CD8-positive, alpha-beta memory T cell (primary cell): ENCODE measurements at regions not wholly inside any gene's neighbourhood (a gene's known extent, or its start where the extent isn't known, plus 50 kb on each side); places are given as distances from the start of the nearest gene placed in this dataset.

ENCODE experiments used
- CTCF ChIA-PET: fragments of 350-600 bp; sonication (Branson Sonifier 250); formaldehyde crosslinking; loops from one replicate; lab custom pipeline; 2021; ENCODE audit warnings: antibody characterized with exemption; lab: Charles Lee
- POLR2A ChIA-PET: fragments of 350-600 bp; sonication (Branson Sonifier 250); formaldehyde crosslinking; loops from one replicate; lab custom pipeline; 2021; ENCODE audit warnings: antibody characterized with exemption; lab: Charles Lee
- DNase-seq, 5 donors: peaks; one replicate each; pipeline versions ENCODE4 v3.0.0 to v3.0.0-alpha.2; 2020 to 2022; ENCODE audit warnings: mixed read lengths in 1 of 5
- H3K27ac ChIP-seq: one replicate; pipeline ENCODE4 v1.7.0; 2013; ENCODE audit warnings: low read depth, mild to moderate bottlenecking, low read length, moderate library complexity
- H3K27me3 ChIP-seq: 2 replicates; pipeline ENCODE4 v1.7.0; 2013; ENCODE audit warnings: low read length, mild to moderate bottlenecking; ENCODE audit not compliant: insufficient read depth, poor library complexity, severe bottlenecking
- H3K36me3 ChIP-seq: 2 replicates; pipeline ENCODE4 v1.7.0; 2013; ENCODE audit warnings: mild to moderate bottlenecking, low read length, moderate library complexity; ENCODE audit not compliant: insufficient read depth
- H3K4me1 ChIP-seq: 2 replicates; pipeline ENCODE4 v1.7.0; 2013; ENCODE audit warnings: mild to moderate bottlenecking, low read length, moderate library complexity; ENCODE audit not compliant: insufficient read depth
- H3K4me3 ChIP-seq: 2 replicates; pipeline ENCODE4 v1.7.0; 2013; ENCODE audit warnings: mild to moderate bottlenecking, low read length
- H3K9me3 ChIP-seq: 2 replicates; pipeline ENCODE4 v1.7.0; 2013; ENCODE audit warnings: mild to moderate bottlenecking, low read length
- H3K27ac Mint-ChIP-seq, 8 donors: one replicate each; pipeline ENCODE4 v1.8.0; 2020 to 2021; ENCODE audit warnings: mixed read lengths in 8 of 8, mild to moderate bottlenecking in 6 of 8, inconsistent platforms in 3 of 8, moderate library complexity in 3 of 8
- H3K27me3 Mint-ChIP-seq, 2 donors: one replicate each; pipeline ENCODE4 v1.8.0; 2020 to 2021; ENCODE audit warnings: mixed read lengths in 2 of 2, mild to moderate bottlenecking in 1 of 2, moderate library complexity in 1 of 2
- H3K36me3 Mint-ChIP-seq, 3 donors: one replicate each; pipeline ENCODE4 v1.8.0; 2020 to 2021; ENCODE audit warnings: mixed read lengths in 3 of 3, inconsistent platforms in 1 of 3, mild to moderate bottlenecking in 1 of 3
- H3K4me1 Mint-ChIP-seq, 3 donors: one replicate each; pipeline ENCODE4 v1.8.0; 2020 to 2021; ENCODE audit warnings: mixed read lengths in 3 of 3, inconsistent platforms in 1 of 3, mild to moderate bottlenecking in 1 of 3
- H3K4me3 Mint-ChIP-seq, 7 donors: one replicate each; pipeline ENCODE4 v1.8.0; 2020 to 2021; ENCODE audit warnings: mixed read lengths in 7 of 7, mild to moderate bottlenecking in 6 of 7, moderate library complexity in 4 of 7, inconsistent platforms in 2 of 7
- H3K9me3 Mint-ChIP-seq, 5 donors: one replicate each; pipeline ENCODE4 v1.8.0; 2020 to 2022; ENCODE audit warnings: mixed read lengths in 5 of 5, mild to moderate bottlenecking in 3 of 5, moderate library complexity in 2 of 5, inconsistent platforms in 1 of 5

GRCh38 chr12:124185971-124186686, 108.8 kb upstream of the RFLNA start:
- ChIA-PET CTCF (no interaction called here), POLR2A (no interaction called here)
- no peak overlapping the region for H3K4me3 ChIP-seq
- H3K36me3 Mint-ChIP-seq = no peaks in the 10 kb centered on the region
- no peaks in the 10 kb centered on the region for H3K4me1 ChIP-seq
- no peak overlapping the region for H3K4me3 Mint-ChIP-seq
- H3K27ac Mint-ChIP-seq = no peak overlapping the region
- no peaks in the 10 kb centered on the region for H3K36me3 ChIP-seq
- no peaks in the 10 kb centered on the region for H3K9me3 Mint-ChIP-seq
- H3K27ac ChIP-seq = no peak overlapping the region
- peaks cover 3% of the 10 kb centered on the region in 2 donors for H3K27me3 Mint-ChIP-seq
- no peaks in the 10 kb centered on the region for H3K27me3 ChIP-seq
- DNase-seq = no peak
- H3K4me1 Mint-ChIP-seq = no peaks in the 10 kb centered on the region
- no peaks in the 10 kb centered on the region for H3K9me3 ChIP-seq

GRCh38 chr12:124188084-124188483, 106.8 kb upstream of the RFLNA start:
- H3K27me3 ChIP-seq = no peaks in the 10 kb centered on the region
- no peak overlapping the region for H3K27ac Mint-ChIP-seq
- no peak overlapping the region for H3K4me3 Mint-ChIP-seq
- CTCF ChIA-PET = no interaction called here
- DNase-seq = no peak
- peaks cover 3% of the 10 kb centered on the region in 2 donors for H3K27me3 Mint-ChIP-seq
- H3K9me3 ChIP-seq = no peaks in the 10 kb centered on the region
- H3K9me3 Mint-ChIP-seq = no peaks in the 10 kb centered on the region
- no peak overlapping the region for H3K4me3 ChIP-seq
- H3K4me1 Mint-ChIP-seq = no peaks in the 10 kb centered on the region
- no peaks in the 10 kb centered on the region for H3K36me3 Mint-ChIP-seq
- POLR2A ChIA-PET = no interaction called here
- no peaks in the 10 kb centered on the region for H3K36me3 ChIP-seq
- H3K27ac ChIP-seq = no peak overlapping the region
- H3K4me1 ChIP-seq = no peaks in the 10 kb centered on the region

- H3K4me3 ChIP-seq = no peak overlapping the region
- H3K36me3 ChIP-seq = no peaks in the 10 kb centered on the region
- no peaks in the 10 kb centered on the region for H3K36me3 Mint-ChIP-seq
- peaks cover 0 to 3% (median 0%) of the 10 kb centered on the region in 5 donors for H3K9me3 Mint-ChIP-seq
- H3K27me3 Mint-ChIP-seq = peaks cover 3 to 5% of the 10 kb centered on the region in 2 donors
- no peak overlapping the region for H3K4me3 Mint-ChIP-seq
- no peak for DNase-seq
- H3K9me3 ChIP-seq = no peaks in the 10 kb centered on the region
- CTCF ChIA-PET = no interaction called here
- no peak overlapping the region for H3K27ac Mint-ChIP-seq
- H3K27ac ChIP-seq = no peak overlapping the region
- H3K4me1 ChIP-seq = no peaks in the 10 kb centered on the region
- H3K27me3 ChIP-seq = no peaks in the 10 kb centered on the region
- POLR2A ChIA-PET = no interaction called here
- no peaks in the 10 kb centered on the region for H3K4me1 Mint-ChIP-seq
Observed at GRCh38 chr12:124188561-124189405, 106.1 kb upstream of the RFLNA start.

GRCh38 chr12:124190312-124191023, 104.4 kb upstream of the RFLNA start:
- no peaks in the 10 kb centered on the region for H3K9me3 ChIP-seq
- CTCF ChIA-PET = no interaction called here
- H3K36me3 ChIP-seq = no peaks in the 10 kb centered on the region
- H3K27ac ChIP-seq = no peak overlapping the region
- no peaks in the 10 kb centered on the region for H3K4me1 ChIP-seq
- no peak overlapping the region for H3K4me3 Mint-ChIP-seq
- no peak overlapping the region for H3K4me3 ChIP-seq
- H3K9me3 Mint-ChIP-seq = peaks cover 0 to 3% (median 0%) of the 10 kb centered on the region in 5 donors
- POLR2A ChIA-PET = no interaction called here
- H3K27me3 ChIP-seq = no peaks in the 10 kb centered on the region
- peaks cover 5 to 6% of the 10 kb centered on the region in 2 donors for H3K27me3 Mint-ChIP-seq
- no peaks in the 10 kb centered on the region for H3K4me1 Mint-ChIP-seq
- DNase-seq = no peak
- H3K36me3 Mint-ChIP-seq = no peaks in the 10 kb centered on the region
- no peak overlapping the region for H3K27ac Mint-ChIP-seq

- H3K36me3 ChIP-seq = no peaks in the 10 kb centered on the region
- Mint-ChIP-seq H3K4me1 (no peaks in the 10 kb centered on the region), H3K27ac (no peak overlapping the region), H3K9me3 (peaks cover 0 to 3% (median 0%) of the 10 kb centered on the region in 5 donors), H3K4me3 (no peak overlapping the region), H3K36me3 (no peaks in the 10 kb centered on the region), H3K27me3 (peaks cover 5 to 9% of the 10 kb centered on the region in 2 donors)
- no peaks in the 10 kb centered on the region for H3K9me3 ChIP-seq
- no peaks in the 10 kb centered on the region for H3K27me3 ChIP-seq
- ChIA-PET POLR2A (no interaction called here), CTCF (no interaction called here)
- no peaks in the 10 kb centered on the region for H3K4me1 ChIP-seq
- no peak for DNase-seq
- no peak overlapping the region for H3K4me3 ChIP-seq
- H3K27ac ChIP-seq = no peak overlapping the region
Observed at GRCh38 chr12:124191024-124191359, 103.9 kb upstream of the RFLNA start.

- POLR2A ChIA-PET = no interaction called here
- Histone ChIP-seq H3K4me3 (no peak overlapping the region), H3K36me3 (no peaks in the 10 kb centered on the region), H3K27me3 (no peaks in the 10 kb centered on the region), H3K4me1 (no peaks in the 10 kb centered on the region), H3K9me3 (no peaks in the 10 kb centered on the region), H3K27ac (no peak overlapping the region)
- H3K27me3 Mint-ChIP-seq = peaks cover 5 to 15% of the 10 kb centered on the region in 2 donors
- CTCF ChIA-PET = no interaction called here
- no peaks in the 10 kb centered on the region for H3K4me1 Mint-ChIP-seq
- H3K36me3 Mint-ChIP-seq = no peaks in the 10 kb centered on the region
- peaks cover 0 to 3% (median 0%) of the 10 kb centered on the region in 5 donors for H3K9me3 Mint-ChIP-seq
- no peak for DNase-seq
- no peak overlapping the region for H3K27ac Mint-ChIP-seq
- H3K4me3 Mint-ChIP-seq = no peak overlapping the region
Observed at GRCh38 chr12:124191966-124192365, 102.9 kb upstream of the RFLNA start.

GRCh38 chr12:124194264-124194892, 100.5 kb upstream of the RFLNA start:
- POLR2A ChIA-PET = interaction anchor here (0.5 kb wide), 1 partner anchor 554 kb away, joined by 7 read pairs; no protein-coding TSS in a partner anchor
- H3K9me3 Mint-ChIP-seq = peaks cover 0 to 4% (median 3%) of the 10 kb centered on the region in 5 donors
- CTCF ChIA-PET = no interaction called here
- peaks cover 5 to 20% of the 10 kb centered on the region in 2 donors for H3K27me3 Mint-ChIP-seq
- no peak overlapping the region for H3K4me3 Mint-ChIP-seq
- DNase-seq = no peak
- Histone ChIP-seq H3K4me1 (no peaks in the 10 kb centered on the region), H3K4me3 (no peak overlapping the region), H3K27me3 (no peaks in the 10 kb centered on the region), H3K27ac (no peak overlapping the region), H3K36me3 (no peaks in the 10 kb centered on the region), H3K9me3 (no peaks in the 10 kb centered on the region)
- H3K27ac Mint-ChIP-seq = no peak overlapping the region
- H3K4me1 Mint-ChIP-seq = no peaks in the 10 kb centered on the region
- no peaks in the 10 kb centered on the region for H3K36me3 Mint-ChIP-seq
